Uterus (tissue), 2 donors: ENCODE measurements at regions not wholly inside any gene's neighbourhood (a gene's known extent, or its start where the extent isn't known, plus 50 kb on each side); places are given as distances from the start of the nearest gene placed in this dataset.

ENCODE experiments used
- CTCF ChIP-seq, 4 experiments: fragments of 200-600 bp in 2 of 4; fragments of 450-650 bp in 2 of 4; sonication (generic) in 2 of 4; IDR thresholded peaks; one replicate each; pipeline ENCODE4 v1.5.1; 2016 to 2019; ENCODE audit warnings: antibody characterized with exemption in 4 of 4, mild to moderate bottlenecking in 2 of 4, moderate library complexity in 1 of 4
- POLR2A ChIP-seq, 2 donors: fragments of 450-650 bp; IDR thresholded peaks; one replicate each; pipeline ENCODE4 v1.6.1; 2016; ENCODE audit warnings: antibody characterized with exemption in 2 of 2, mild to moderate bottlenecking in 1 of 2, moderate library complexity in 1 of 2

GRCh38 chr18:38575023-38575422, 1009.4 kb upstream of the CELF4 start:
- no peak for TF ChIP-seq POLR2A (IDR thresholded peaks at IDR 0.05)
- TF ChIP-seq CTCF (IDR thresholded peaks at IDR 0.05), result no peak
